IMR-90 (cell line): ENCODE measurements at regions not wholly inside any gene's neighbourhood (a gene's known extent, or its start where the extent isn't known, plus 50 kb on each side); places are given as distances from the start of the nearest gene placed in this dataset.
"Not testable (repeated sequence)": the region's sequence is repeated elsewhere in the genome, so short reads cannot be mapped to it uniquely, and the experiment has no call there.

Experiments
- ATAC-seq: fragments of 200-7000 bp; cut with Tn5 transposase; 2 replicates; pipeline ENCODE4 v1.9.1; 2020; ENCODE audit warnings: low read depth, mild to moderate bottlenecking, moderate library complexity
- BruUV-seq: library from RNA; stranded (reverse); fragments of 400-500 nt; replicated peaks from 2 replicates; lab custom pipeline; 2021; lab: Mats Ljungman, UMichigan
- CTCF ChIA-PET: fragments of 300-600 bp; formaldehyde crosslinking; extraction: SDS; loops from one replicate; lab custom pipeline; 2021; ENCODE audit warnings: antibody characterized with exemption; lab: Yijun Ruan, JAX
- POLR2A ChIA-PET: fragments of 300-600 bp; sonication (Branson Sonifier 250); formaldehyde crosslinking; loops from one replicate; lab custom pipeline; 2022; ENCODE audit warnings: antibody characterized with exemption; ENCODE audit not compliant: unreplicated experiment; lab: Charles Lee
- DNase-seq: peaks from one replicate; pipeline ENCODE4 v3.0.0; 2013
- H2AFZ ChIP-seq: replicated peaks from 2 replicates; pipeline ENCODE3; 2013; ENCODE audit warnings: low read length, mild to moderate bottlenecking; ENCODE audit not compliant: poor library complexity
- H2AK5ac ChIP-seq: 2 replicates; pipeline ENCODE4 v1.6.1; 2013; ENCODE audit warnings: low read depth, low read length, inconsistent platforms
- H2AK9ac ChIP-seq: replicated peaks from 2 replicates; pipeline ENCODE3; 2013; ENCODE audit warnings: mild to moderate bottlenecking, low read depth, low read length, moderate library complexity; ENCODE audit not compliant: poor library complexity
- H2BK120ac ChIP-seq: 2 replicates; pipeline ENCODE4 v1.6.1; 2013; ENCODE audit warnings: low read depth, low read length, inconsistent platforms
- H2BK15ac ChIP-seq: 3 replicates; pipeline ENCODE4 v1.6.1; 2013; ENCODE audit warnings: low read depth, low read length, inconsistent platforms
- H2BK20ac ChIP-seq: 2 replicates; pipeline ENCODE4 v1.6.1; 2013; ENCODE audit warnings: low read depth, mild to moderate bottlenecking, inconsistent platforms, low read length, moderate library complexity
- H2BK5ac ChIP-seq: 2 replicates; pipeline ENCODE4 v1.6.1; 2013; ENCODE audit warnings: mild to moderate bottlenecking, low read depth, low read length, inconsistent platforms; ENCODE audit not compliant: poor library complexity, severe bottlenecking
- H3K14ac ChIP-seq: replicated peaks from 2 replicates; pipeline ENCODE4 v1.6.1; 2013; ENCODE audit warnings: low read depth, low read length, inconsistent platforms
- H3K18ac ChIP-seq: 2 replicates; pipeline ENCODE4 v1.6.1; 2013; ENCODE audit warnings: low read depth, low read length, control low read depth
- H3K23ac ChIP-seq: 2 replicates; pipeline ENCODE4 v1.6.1; 2013; ENCODE audit warnings: low read depth, low read length, inconsistent platforms
- H3K27ac ChIP-seq: 2 replicates; pipeline ENCODE4 v1.5.1; 2013; ENCODE audit warnings: mild to moderate bottlenecking, control low read depth, low read length; ENCODE audit not compliant: insufficient read depth
- H3K27me3 ChIP-seq: 2 replicates; pipeline ENCODE4 v1.6.1; 2013; ENCODE audit warnings: low read length; ENCODE audit not compliant: control insufficient read depth, insufficient read depth
- H3K36me3 ChIP-seq: 2 replicates; pipeline ENCODE4 v1.6.1; 2013; ENCODE audit warnings: low read length, mixed read lengths; ENCODE audit not compliant: control insufficient read depth, insufficient read depth
- H3K4ac ChIP-seq: 2 replicates; pipeline ENCODE4 v1.6.1; 2013; ENCODE audit warnings: low read depth, low read length, inconsistent platforms
- H3K4me1 ChIP-seq: 2 replicates; pipeline ENCODE4 v1.6.1; 2013; ENCODE audit warnings: low read length, mixed read lengths; ENCODE audit not compliant: control insufficient read depth, insufficient read depth
- H3K4me2 ChIP-seq: 2 replicates; pipeline ENCODE4 v1.6.1; 2013; ENCODE audit warnings: low read depth, mild to moderate bottlenecking, control low read depth, low read length, moderate library complexity
- H3K4me3 ChIP-seq: 2 replicates; pipeline ENCODE4 v1.5.1; 2013; ENCODE audit warnings: low read depth, mild to moderate bottlenecking, control low read depth, low read length, moderate library complexity; ENCODE audit not compliant: insufficient read depth
- H3K56ac ChIP-seq: 2 replicates; pipeline ENCODE4 v1.6.1; 2013; ENCODE audit warnings: low read length, inconsistent platforms; ENCODE audit not compliant: insufficient read depth; ENCODE audit errors: extremely low read depth
- H3K79me1 ChIP-seq, 2 experiments: 2 replicates each; pipeline ENCODE4 v1.6.1; 2013; ENCODE audit warnings: low read length in 2 of 2, inconsistent platforms in 1 of 2, low read depth in 1 of 2
- H3K9ac ChIP-seq: 2 replicates; pipeline ENCODE4 v1.6.1; 2013; ENCODE audit warnings: low read depth, low read length, control low read depth
- H3K9me1 ChIP-seq: 2 replicates; pipeline ENCODE4 v1.6.1; 2013; ENCODE audit warnings: low read length, inconsistent platforms; ENCODE audit not compliant: insufficient read depth
- H3K9me3 ChIP-seq: 2 replicates; pipeline ENCODE4 v1.6.1; 2013; ENCODE audit warnings: low read length; ENCODE audit not compliant: control insufficient read depth, insufficient read depth
- H4K20me1 ChIP-seq: 2 replicates; pipeline ENCODE4 v1.6.1; 2013; ENCODE audit warnings: low read length, inconsistent platforms; ENCODE audit not compliant: insufficient read depth
- H4K5ac ChIP-seq: 2 replicates; pipeline ENCODE4 v1.6.1; 2013; ENCODE audit warnings: mild to moderate bottlenecking, low read depth, low read length, control low read depth
- H4K8ac ChIP-seq, 2 experiments: 2 replicates each; pipeline ENCODE4 v1.6.1; 2013; ENCODE audit warnings: low read depth in 2 of 2, low read length in 2 of 2, control low read depth in 1 of 2, inconsistent platforms in 1 of 2
- H4K91ac ChIP-seq: 2 replicates; pipeline ENCODE4 v1.6.1; 2013; ENCODE audit warnings: low read depth, low read length, inconsistent platforms; ENCODE audit not compliant: insufficient read depth
- BHLHE40 ChIP-seq: fragments of 150-350 bp; IDR thresholded peaks from 2 replicates; pipeline ENCODE4 v1.6.1; 2016; ENCODE audit warnings: mild to moderate bottlenecking, low read depth, low read length
- CTCF ChIP-seq: conservative IDR thresholded peaks from 2 replicates; pipeline ENCODE4 v1.5.1; 2012; ENCODE audit warnings: mild to moderate bottlenecking, low read depth, low read length, improper control_type of control experiment
- MAZ ChIP-seq: IDR thresholded peaks from 2 replicates; pipeline ENCODE4 v1.6.1; 2012; ENCODE audit warnings: low read depth, mild to moderate bottlenecking, low read length, improper control_type of control experiment, moderate library complexity, borderline replicate concordance
- MXI1 ChIP-seq: IDR thresholded peaks from 2 replicates; pipeline ENCODE4 v1.6.1; 2012; ENCODE audit warnings: low read depth, mild to moderate bottlenecking, low read length, moderate library complexity, borderline replicate concordance
- RCOR1 ChIP-seq: IDR thresholded peaks from 2 replicates; pipeline ENCODE4 v1.6.1; 2012; ENCODE audit warnings: mild to moderate bottlenecking, low read length, improper control_type of control experiment; ENCODE audit not compliant: insufficient replicate concordance
- WGBS, 2 experiments: methylation state at CpG; one replicate each; pipeline versions ENCODE4 v1.1.5 to v1.1.7; 2013; ENCODE audit warnings: missing lambda C conversion rate in 2 of 2; ENCODE audit not compliant: insufficient read length in 1 of 2; ENCODE audit errors: extremely low coverage in 2 of 2; 5-methylcytosine and 5-hydroxymethylcytosine counted together
- dilution Hi-C: fragments of 300-500 bp; cut with HindIII; formaldehyde crosslinking; loops from one replicate; pipeline ENCODE4 v1.14.3; 2018; ENCODE audit warnings: low sequenced_read_pairs; ENCODE audit not compliant: unreplicated experiment
- in situ Hi-C: fragments of 300-500 bp; cut with MboI; formaldehyde crosslinking; loops from 3 replicates; pipeline ENCODE4 v1.14.3; 2019; ENCODE audit warnings: low sequenced_read_pairs, inconsistent platforms, mixed read lengths
- intact Hi-C: fragments of 100-400 bp; cut with micrococcal nuclease; formaldehyde crosslinking; loops from 2 replicates; pipeline ENCODE4 v1.10.0; 2022

DNA sequence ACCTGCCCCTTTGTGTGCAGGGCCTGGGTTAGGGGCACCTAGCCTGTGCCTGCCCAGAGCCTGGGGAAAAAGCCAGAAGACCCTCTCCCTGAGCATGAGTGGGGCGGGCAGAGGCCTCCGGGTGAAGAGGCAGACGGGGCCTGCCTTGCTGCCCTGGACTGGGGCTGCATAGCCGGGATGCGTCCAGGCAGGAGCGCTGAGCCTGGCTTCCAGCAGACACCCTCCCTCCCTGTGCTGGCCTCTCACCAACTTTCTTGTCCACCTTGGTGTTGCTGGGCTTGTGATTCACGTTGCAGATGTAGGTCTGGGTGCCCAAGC, 216.1 kb downstream of the TMEM121 start:
- H3K27ac ChIP-seq: no peak overlapping the region
- no peaks in the 10 kb centered on the region for H3K79me1 ChIP-seq
- no peak overlapping the region for H3K4me3 ChIP-seq
- ChIA-PET POLR2A (no interaction called here), CTCF (no interaction called here)
- H2BK120ac ChIP-seq: no peak overlapping the region
- H3K27me3 ChIP-seq: no peaks in the 10 kb centered on the region
- ATAC-seq (no peak), DNase-seq (no peak)
- H4K8ac ChIP-seq: no peak overlapping the region
- H3K4me1 ChIP-seq: no peaks in the 10 kb centered on the region
- H2BK20ac ChIP-seq: no peak overlapping the region
- no peak overlapping the region for H3K4ac ChIP-seq
- H4K20me1 ChIP-seq: no peaks in the 10 kb centered on the region
- no TSS peak for BruUV-seq
- no peak overlapping the region for H3K18ac ChIP-seq
- WGBS, 2 experiments: no CpG with 5 or more reads among the region's 7 CpGs
- H2AK5ac ChIP-seq: no peak overlapping the region
- in situ Hi-C loops (no loop called here), intact Hi-C loops (no loop called here), dilution Hi-C loops (no loop called here)
- no peak overlapping the region for H2AK9ac ChIP-seq
- H3K56ac ChIP-seq: no peak overlapping the region
- no peak overlapping the region for H3K23ac ChIP-seq
- no peak overlapping the region for H3K9ac ChIP-seq
- no peak overlapping the region for H2BK5ac ChIP-seq
- no peak overlapping the region for H3K4me2 ChIP-seq
- TF ChIP-seq MXI1: no peak
- no peak for TF ChIP-seq CTCF
- TF ChIP-seq RCOR1: no peak
- TF ChIP-seq BHLHE40: no peak
- TF ChIP-seq MAZ: no peak
- H3K36me3 ChIP-seq: no peaks in the 10 kb centered on the region
- no peak overlapping the region for H2AFZ ChIP-seq
- no peak overlapping the region for H4K91ac ChIP-seq
- H3K9me3 ChIP-seq: peaks cover 27% of the 10 kb centered on the region
- no peak overlapping the region for H2BK15ac ChIP-seq
- no peak overlapping the region for H4K5ac ChIP-seq
- no peak overlapping the region for H3K14ac ChIP-seq
- H3K9me1 ChIP-seq: no peaks in the 10 kb centered on the region

DNA sequence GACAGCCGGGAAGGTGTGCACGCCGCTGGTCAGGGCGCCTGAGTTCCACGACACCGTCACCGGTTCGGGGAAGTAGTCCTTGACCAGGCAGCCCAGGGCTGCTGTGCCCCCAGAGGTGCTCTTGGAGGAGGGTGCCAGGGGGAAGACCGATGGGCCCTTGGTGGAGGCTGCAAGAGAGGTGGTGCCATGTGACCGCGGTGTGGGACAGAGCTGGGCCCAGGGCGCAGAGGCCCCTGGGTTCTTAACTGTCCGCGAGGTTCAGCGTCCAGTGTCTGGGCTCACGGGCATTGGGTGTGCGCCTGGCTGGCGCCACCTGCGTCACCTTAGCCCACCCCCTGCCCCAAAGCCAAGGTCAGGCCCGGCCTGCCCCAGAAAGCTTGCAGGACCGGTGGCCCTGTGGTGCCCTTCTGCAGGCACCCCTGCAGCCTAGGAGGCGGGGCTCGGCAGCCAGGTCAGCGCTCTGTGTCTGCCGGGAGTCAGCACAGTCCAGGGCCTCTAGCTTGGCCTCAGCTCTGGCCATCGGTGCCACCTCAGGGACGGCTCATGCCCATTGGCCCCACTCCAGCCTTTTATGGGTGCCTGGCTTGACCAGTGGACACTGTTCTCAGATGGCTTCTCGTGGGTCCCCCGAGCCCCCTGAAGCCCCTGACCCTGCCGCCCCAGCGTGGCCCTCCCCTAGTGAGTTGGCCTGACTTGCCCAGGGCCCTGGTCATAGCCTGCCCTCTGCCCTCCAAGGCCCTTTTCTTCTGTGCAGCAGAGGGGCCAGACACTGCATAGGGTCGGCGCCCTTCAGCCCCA, 216.7 kb downstream of the TMEM121 start:
- H3K4me1 ChIP-seq, H3K79me1 ChIP-seq, H3K56ac ChIP-seq, in situ Hi-C loops, H3K27me3 ChIP-seq, POLR2A ChIA-PET, DNase-seq, H2AK9ac ChIP-seq, H2BK120ac ChIP-seq, ATAC-seq, H4K8ac ChIP-seq, H2BK15ac ChIP-seq, dilution Hi-C loops, H2BK5ac ChIP-seq, H3K18ac ChIP-seq, H4K20me1 ChIP-seq, H3K9me1 ChIP-seq, H3K4me3 ChIP-seq, H3K4me2 ChIP-seq, H2BK20ac ChIP-seq, H4K5ac ChIP-seq, H3K23ac ChIP-seq, BruUV-seq, CTCF ChIA-PET, H2AFZ ChIP-seq, intact Hi-C loops, H2AK5ac ChIP-seq, H3K27ac ChIP-seq, H4K91ac ChIP-seq, H3K4ac ChIP-seq, H3K36me3 ChIP-seq, H3K14ac ChIP-seq, H3K9ac ChIP-seq: not testable (repeated sequence)
- peaks cover 26% of the 10 kb centered on the region for H3K9me3 ChIP-seq
- 70% methylated on average over 3 of the region's 33 CpGs; no CpG with 5 or more reads in 1 of the 2 experiments for WGBS, 2 experiments
